Pancreas (tissue), 10 donors: ENCODE measurements at regions not wholly inside any gene's neighbourhood (a gene's known extent, or its start where the extent isn't known, plus 50 kb on each side); places are given as distances from the start of the nearest gene placed in this dataset.

Experiments used
- ATAC-seq, 4 donors: fragments of 200-7000 bp; cut with Tn5 transposase; one replicate each; pipeline versions ENCODE4 v1.8.0 to v1.9.1; 2020; ENCODE audit warnings: mild to moderate bottlenecking in 4 of 4, moderate library complexity in 4 of 4
- DNase-seq, 6 donors: peaks; one replicate each; pipeline ENCODE4 v3.0.0-alpha.2; 2020
- FAIRE-seq: peaks from 2 replicates; lab custom pipeline; 2012; peaks lifted over from hg19 to GRCh38; lab: Jason Lieb, UNC
- H3K27ac ChIP-seq, 4 donors: fragments of 200-600 bp; sonication (generic); 1 replicate in 3 of 4; 2 replicates in 1 of 4; pipeline versions ENCODE4 v1.5.0 to v1.8.0; 2020
- H3K27me3 ChIP-seq, 4 donors: fragments of 200-600 bp; one replicate each; pipeline ENCODE4 v1.8.0; 2021
- H3K36me3 ChIP-seq, 3 donors: fragments of 200-600 bp; sonication (generic) in 1 of 3; one replicate each; pipeline versions ENCODE4 v1.5.0 to v1.8.0; 2020 to 2021
- H3K4me1 ChIP-seq, 3 donors: fragments of 200-600 bp; one replicate each; pipeline ENCODE4 v1.8.0; 2021
- H3K4me3 ChIP-seq, 4 donors: fragments of 200-600 bp; sonication (generic) in 2 of 4; one replicate each; pipeline versions ENCODE4 v1.5.0 to v1.8.0; 2020 to 2021
- H3K9me3 ChIP-seq, 4 donors: fragments of 200-600 bp; one replicate each; pipeline ENCODE4 v1.8.0; 2021
- WGBS, 2 donors: extraction: QIAGEN DNeasy Blood & Tissue Kit; methylation state at CpG; one replicate each; pipeline ENCODE4 v1.1.7; 2013; 5-methylcytosine and 5-hydroxymethylcytosine counted together
- intact Hi-C, 3 donors: fragments of 100-400 bp; cut with DNase I; formaldehyde crosslinking; loops; one replicate each; pipeline versions ENCODE4 v1.11.1 to v1.14.2; 2022
- TF ChIP-seq, protein P1 (sequence below), 4 donors: fragments of 200-600 bp; sonication (generic) in 3 of 4; IDR thresholded peaks; one replicate each; pipeline versions ENCODE4 v1.5.0 to v1.8.0; 2021; ENCODE audit warnings: antibody characterized with exemption in 4 of 4
- donor health status: healthy with polysubstance abuse.
- donor health status: DM: no; HTN: no; CAD: no; lungs with moderate emphysema.
- donor health status: DM: no; HTN: no; CAD: no.
- donor health status: control.
- donor health status: control.
- donor health status: Bipolar disorder and iron deficiency.
- donor health status: DM: yes; HTN: yes; CAD: no.
- donor health status: DM: no; HTN: no; CAD: no.
- donor health status: DM: no; HTN: no; CAD: no.
- donor health status: DM: yes; HTN: yes; CAD: no.

GRCh38 chr3:189394599-189395121, 222.9 kb downstream of the TPRG1 start:
- no peaks in the 10 kb centered on the region for H3K36me3 ChIP-seq
- no peaks in the 10 kb centered on the region for H3K27me3 ChIP-seq
- TF ChIP-seq, protein P1, sequence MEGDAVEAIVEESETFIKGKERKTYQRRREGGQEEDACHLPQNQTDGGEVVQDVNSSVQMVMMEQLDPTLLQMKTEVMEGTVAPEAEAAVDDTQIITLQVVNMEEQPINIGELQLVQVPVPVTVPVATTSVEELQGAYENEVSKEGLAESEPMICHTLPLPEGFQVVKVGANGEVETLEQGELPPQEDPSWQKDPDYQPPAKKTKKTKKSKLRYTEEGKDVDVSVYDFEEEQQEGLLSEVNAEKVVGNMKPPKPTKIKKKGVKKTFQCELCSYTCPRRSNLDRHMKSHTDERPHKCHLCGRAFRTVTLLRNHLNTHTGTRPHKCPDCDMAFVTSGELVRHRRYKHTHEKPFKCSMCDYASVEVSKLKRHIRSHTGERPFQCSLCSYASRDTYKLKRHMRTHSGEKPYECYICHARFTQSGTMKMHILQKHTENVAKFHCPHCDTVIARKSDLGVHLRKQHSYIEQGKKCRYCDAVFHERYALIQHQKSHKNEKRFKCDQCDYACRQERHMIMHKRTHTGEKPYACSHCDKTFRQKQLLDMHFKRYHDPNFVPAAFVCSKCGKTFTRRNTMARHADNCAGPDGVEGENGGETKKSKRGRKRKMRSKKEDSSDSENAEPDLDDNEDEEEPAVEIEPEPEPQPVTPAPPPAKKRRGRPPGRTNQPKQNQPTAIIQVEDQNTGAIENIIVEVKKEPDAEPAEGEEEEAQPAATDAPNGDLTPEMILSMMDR (IDR thresholded peaks at IDR 0.05), result no peak
- no peaks in the 10 kb centered on the region for H3K4me1 ChIP-seq
- no peak overlapping the region for H3K27ac ChIP-seq
- DNase-seq (no peak), ATAC-seq (no peak), FAIRE-seq (no peak)
- 38 to 40% methylated on average over 7 of the region's 7 CpGs for WGBS, 2 donors
- H3K9me3 ChIP-seq, result no peaks in the 10 kb centered on the region
- intact Hi-C loops, result no loop called here
- H3K4me3 ChIP-seq, result no peak overlapping the region

GRCh38 chr3:189395825-189396224, 224.1 kb downstream of the TPRG1 start:
- FAIRE-seq (no peak), DNase-seq (no peak), ATAC-seq (no peak)
- Histone ChIP-seq H3K9me3 (no peaks in the 10 kb centered on the region), H3K27me3 (no peaks in the 10 kb centered on the region), H3K4me3 (no peak overlapping the region), H3K36me3 (no peaks in the 10 kb centered on the region), H3K4me1 (no peaks in the 10 kb centered on the region), H3K27ac (no peak overlapping the region)
- TF ChIP-seq, protein P1 (IDR thresholded peaks at IDR 0.05), result no peak
- intact Hi-C loops, result no loop called here
- WGBS, 2 donors, result 84 to 92% methylated on average over 3 of the region's 3 CpGs

DNA sequence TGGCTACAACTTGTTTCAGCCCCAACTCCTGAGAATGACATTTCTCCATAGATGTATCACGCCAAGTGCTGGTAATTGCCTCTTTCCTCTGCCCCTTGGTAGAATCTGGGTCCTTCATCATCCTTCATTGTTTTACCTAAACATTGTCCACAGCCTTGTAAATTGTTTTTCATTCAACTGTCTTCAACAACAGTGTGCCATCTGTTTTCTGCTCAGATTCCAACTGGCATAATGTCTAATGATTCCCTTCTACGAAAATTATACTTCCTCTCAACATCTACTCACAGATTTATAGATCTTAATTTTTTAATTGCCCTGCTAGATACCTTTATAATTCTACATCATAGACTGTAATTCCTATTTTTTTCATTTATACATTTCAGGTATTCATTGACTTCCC, 226.9 kb downstream of the TPRG1 start:
- H3K27me3 ChIP-seq, result no peaks in the 10 kb centered on the region
- H3K36me3 ChIP-seq, result no peaks in the 10 kb centered on the region
- no peak overlapping the region for H3K27ac ChIP-seq
- ATAC-seq (no peak), DNase-seq (no peak), FAIRE-seq (no peak)
- H3K4me1 ChIP-seq, result no peaks in the 10 kb centered on the region
- H3K9me3 ChIP-seq, result no peaks in the 10 kb centered on the region
- intact Hi-C loops, result no loop called here
- 76 to 83% methylated on average over 2 of the region's 2 CpGs for WGBS, 2 donors
- H3K4me3 ChIP-seq, result no peak overlapping the region
- TF ChIP-seq, protein P1 (IDR thresholded peaks at IDR 0.05), result no peak

DNA sequence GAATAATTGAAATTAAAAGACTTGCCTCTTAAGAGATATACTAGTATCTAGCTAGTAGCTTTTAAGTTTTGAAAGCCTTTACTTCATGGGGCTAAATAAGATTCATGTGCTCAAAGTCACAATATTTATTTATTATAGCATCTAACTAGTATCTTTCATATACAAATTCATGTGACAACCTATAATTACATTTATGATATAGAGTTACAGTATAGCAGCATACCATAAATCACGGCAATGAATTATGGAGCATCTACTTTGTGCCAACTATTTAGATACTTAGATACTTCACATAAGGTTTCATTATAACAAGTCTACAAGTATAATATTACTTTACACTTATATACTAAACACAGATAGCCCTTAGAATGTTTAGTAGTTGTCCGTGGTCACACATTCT, 229.4 kb downstream of the TPRG1 start:
- Histone ChIP-seq H3K36me3 (no peaks in the 10 kb centered on the region), H3K4me1 (no peaks in the 10 kb centered on the region), H3K27me3 (no peaks in the 10 kb centered on the region), H3K27ac (no peak overlapping the region), H3K9me3 (no peaks in the 10 kb centered on the region), H3K4me3 (no peak overlapping the region)
- no peak for FAIRE-seq
- intact Hi-C loops, result no loop called here
- no peak for ATAC-seq
- TF ChIP-seq, protein P1 (IDR thresholded peaks at IDR 0.05), result no peak
- no peak for DNase-seq
- WGBS, 2 donors, result 86 to 89% methylated on average over 2 of the region's 2 CpGs

DNA sequence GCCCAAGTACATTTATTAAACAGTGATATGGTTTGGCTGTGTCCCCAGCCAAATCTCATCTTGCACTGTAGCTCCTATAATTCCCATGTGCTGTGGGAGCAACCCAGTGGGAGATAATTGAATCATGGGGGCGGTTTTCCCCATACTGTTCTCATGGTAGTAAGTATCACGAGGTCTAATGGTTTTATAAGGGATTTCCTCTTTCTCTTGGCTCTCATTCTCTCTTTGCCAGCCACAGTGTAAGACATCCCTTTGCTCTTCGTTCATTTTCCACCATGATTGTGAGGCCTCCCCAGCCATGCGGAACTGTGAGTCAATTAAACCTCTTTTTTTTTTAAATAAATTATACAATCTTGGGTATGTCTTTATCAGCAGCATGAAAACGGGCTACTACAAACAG, 228.0 kb upstream of the TP63 start:
- Histone ChIP-seq H3K36me3 (no peaks in the 10 kb centered on the region), H3K27me3 (no peaks in the 10 kb centered on the region), H3K9me3 (no peaks in the 10 kb centered on the region), H3K4me3 (no peak overlapping the region), H3K27ac (no peak overlapping the region), H3K4me1 (no peaks in the 10 kb centered on the region)
- TF ChIP-seq, protein P1 (IDR thresholded peaks at IDR 0.05), result no peak
- DNase-seq (no peak), FAIRE-seq (no peak), ATAC-seq (no peak)
- intact Hi-C loops, result no loop called here
- WGBS, 2 donors, result 57 to 70% methylated on average over 5 of the region's 5 CpGs
